SU-DHL-6 (cell line): ENCODE measurements at regions not wholly inside any gene's neighbourhood (a gene's known extent, or its start where the extent isn't known, plus 50 kb on each side); places are given as distances from the start of the nearest gene placed in this dataset.

Experiments
- CTCF ChIP-seq: fragments of 200-600 bp; sonication (generic); IDR thresholded peaks from one replicate; pipeline ENCODE4 v1.5.1; 2017; ENCODE audit warnings: antibody characterized with exemption, mild to moderate bottlenecking, low read length, moderate library complexity; ENCODE audit not compliant: insufficient read depth, poor library complexity, severe bottlenecking
- EZH2phosphoT487 ChIP-seq: fragments of 200-600 bp; sonication (generic), shearing (Covaris generic); conservative IDR thresholded peaks from 2 replicates; pipeline ENCODE4 v1.6.1; 2018; ENCODE audit warnings: mild to moderate bottlenecking, antibody characterized with exemption, low read length, moderate library complexity, mixed read lengths

GRCh38 chr3:102736288-102736974, 301.6 kb downstream of the ZPLD1 start:
- TF ChIP-seq CTCF (no peak), EZH2phosphoT487 (no peak)
